ENCODE measurements at regions not wholly inside any gene's neighbourhood (a gene's known extent, or its start where the extent isn't known, plus 50 kb on each side); places are given as distances from the start of the nearest gene placed in this dataset.

DNA sequence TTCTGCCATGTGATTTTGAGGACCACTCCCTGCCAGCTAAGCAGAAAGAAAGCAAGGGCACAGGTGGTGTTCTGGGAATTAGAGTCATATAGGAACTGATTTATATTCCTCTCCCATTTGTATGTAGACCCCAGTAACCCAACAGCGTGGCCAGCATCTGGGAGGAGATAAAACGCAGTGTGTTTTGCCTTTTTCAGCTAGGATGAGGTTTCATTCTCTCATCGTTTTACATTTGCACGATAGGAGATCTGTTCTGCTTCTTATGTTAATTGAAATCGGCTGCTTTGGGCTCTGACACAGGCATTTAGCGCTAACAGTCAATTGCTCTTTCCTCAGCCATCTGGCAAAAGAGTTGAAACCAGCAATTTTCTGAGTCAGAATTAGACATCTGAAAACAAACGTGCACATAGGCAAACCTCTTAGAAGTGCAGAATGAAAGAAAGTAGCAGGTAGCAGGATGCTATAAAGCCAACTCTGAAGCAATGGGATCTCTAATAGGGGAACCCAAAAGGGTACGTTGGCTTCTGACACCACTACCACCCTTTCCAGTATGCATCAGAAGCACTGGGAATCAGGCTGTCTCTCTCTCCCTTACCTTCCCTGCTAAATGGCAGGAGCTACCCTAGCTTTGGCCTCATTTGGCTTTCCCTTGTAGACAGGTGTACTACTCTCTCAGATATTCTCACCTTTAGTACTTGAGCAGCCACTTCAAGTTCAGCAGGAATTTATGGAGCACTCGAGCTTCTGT, 219.1 kb downstream of the PHLDA1 start:
- TF ChIP-seq, protein P1, sequence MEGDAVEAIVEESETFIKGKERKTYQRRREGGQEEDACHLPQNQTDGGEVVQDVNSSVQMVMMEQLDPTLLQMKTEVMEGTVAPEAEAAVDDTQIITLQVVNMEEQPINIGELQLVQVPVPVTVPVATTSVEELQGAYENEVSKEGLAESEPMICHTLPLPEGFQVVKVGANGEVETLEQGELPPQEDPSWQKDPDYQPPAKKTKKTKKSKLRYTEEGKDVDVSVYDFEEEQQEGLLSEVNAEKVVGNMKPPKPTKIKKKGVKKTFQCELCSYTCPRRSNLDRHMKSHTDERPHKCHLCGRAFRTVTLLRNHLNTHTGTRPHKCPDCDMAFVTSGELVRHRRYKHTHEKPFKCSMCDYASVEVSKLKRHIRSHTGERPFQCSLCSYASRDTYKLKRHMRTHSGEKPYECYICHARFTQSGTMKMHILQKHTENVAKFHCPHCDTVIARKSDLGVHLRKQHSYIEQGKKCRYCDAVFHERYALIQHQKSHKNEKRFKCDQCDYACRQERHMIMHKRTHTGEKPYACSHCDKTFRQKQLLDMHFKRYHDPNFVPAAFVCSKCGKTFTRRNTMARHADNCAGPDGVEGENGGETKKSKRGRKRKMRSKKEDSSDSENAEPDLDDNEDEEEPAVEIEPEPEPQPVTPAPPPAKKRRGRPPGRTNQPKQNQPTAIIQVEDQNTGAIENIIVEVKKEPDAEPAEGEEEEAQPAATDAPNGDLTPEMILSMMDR (IDR thresholded peaks at IDR 0.05), result no peak
- ChIA-PET POLR2A (no interaction called here), CTCF (interaction anchor here (1.0 kb wide), 1 partner anchor 286 kb away, joined by 3 read pairs; no protein-coding TSS in a partner anchor)
- no peaks in the 10 kb centered on the region for H3K27me3 Mint-ChIP-seq
- no peak overlapping the region for H3K4me3 Mint-ChIP-seq
- H3K4me1 Mint-ChIP-seq, result peaks cover 13% of the 10 kb centered on the region
- H3K9me3 Mint-ChIP-seq, result peaks cover 2% of the 10 kb centered on the region
- ATAC-seq (ENCODE audit: low read depth), result no peak
- no peak overlapping the region for H3K27ac Mint-ChIP-seq
- no peak for DNase-seq
- intact Hi-C loops (cut with micrococcal nuclease), result loop anchor here (5.0 kb wide), 1 partner anchor 775 kb away; no protein-coding TSS in a partner anchor
- no peaks in the 10 kb centered on the region for H3K36me3 Mint-ChIP-seq (ENCODE audit: low read depth)

GRCh38 chr12:75809746-75810145, 221.8 kb downstream of the PHLDA1 start:
- no peak overlapping the region for H3K4me3 Mint-ChIP-seq
- peaks cover 3% of the 10 kb centered on the region for H3K4me1 Mint-ChIP-seq
- DNase-seq (no peak), ATAC-seq (ENCODE audit: low read depth) (no peak)
- TF ChIP-seq, protein P1 (IDR thresholded peaks at IDR 0.05), result no peak
- H3K36me3 Mint-ChIP-seq (ENCODE audit: low read depth), result no peaks in the 10 kb centered on the region
- CTCF ChIA-PET, result no interaction called here
- H3K9me3 Mint-ChIP-seq, result peaks cover 5% of the 10 kb centered on the region
- no peaks in the 10 kb centered on the region for H3K27me3 Mint-ChIP-seq
- POLR2A ChIA-PET, result no interaction called here
- H3K27ac Mint-ChIP-seq, result no peak overlapping the region
- intact Hi-C loops (cut with micrococcal nuclease), result loop anchor here (5.0 kb wide), 1 partner anchor 778 kb away; no protein-coding TSS in a partner anchor

GRCh38 chr12:75807494-75807893, 224.1 kb downstream of the PHLDA1 start:
- Mint-ChIP-seq H3K4me1 (peaks cover 2% of the 10 kb centered on the region), H3K27ac (no peak overlapping the region), H3K9me3 (peaks cover 5% of the 10 kb centered on the region), H3K27me3 (no peaks in the 10 kb centered on the region), H3K36me3 (ENCODE audit: low read depth) (no peaks in the 10 kb centered on the region), H3K4me3 (no peak overlapping the region)
- ChIA-PET CTCF (no interaction called here), POLR2A (interaction anchor here (0.5 kb wide), 1 partner anchor 182 kb away, joined by 8 read pairs; no protein-coding TSS in a partner anchor)
- TF ChIP-seq, protein P1 (IDR thresholded peaks at IDR 0.05), result no peak
- DNase-seq (no peak), ATAC-seq (ENCODE audit: low read depth) (no peak)
- intact Hi-C loops (cut with micrococcal nuclease), result no loop called here

DNA sequence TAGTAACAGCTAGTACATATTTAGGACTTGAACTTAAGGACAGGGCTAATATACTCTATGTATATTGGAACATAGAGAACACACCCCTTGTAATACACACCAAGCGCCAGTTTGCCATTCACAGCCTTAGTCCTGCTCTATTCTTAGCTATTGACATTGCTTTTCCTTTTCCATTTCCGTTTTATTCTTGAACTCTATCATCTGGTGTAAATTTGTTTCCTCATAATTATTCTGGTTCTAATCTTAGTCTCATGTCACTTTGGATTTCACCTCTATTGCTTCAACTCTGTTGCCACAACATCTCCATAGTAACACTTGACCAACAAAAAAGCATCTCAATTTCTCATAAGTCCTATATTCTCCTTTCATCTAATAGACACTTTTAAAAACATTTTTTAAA, 225.7 kb downstream of the PHLDA1 start:
- Mint-ChIP-seq H3K27me3 (peaks cover 6% of the 10 kb centered on the region), H3K36me3 (ENCODE audit: low read depth) (no peaks in the 10 kb centered on the region), H3K27ac (no peak overlapping the region), H3K9me3 (peaks cover 5% of the 10 kb centered on the region), H3K4me3 (no peak overlapping the region), H3K4me1 (no peaks in the 10 kb centered on the region)
- no peak for DNase-seq
- ATAC-seq (ENCODE audit: low read depth), result no peak
- TF ChIP-seq, protein P1 (IDR thresholded peaks at IDR 0.05), result no peak
- intact Hi-C loops (cut with micrococcal nuclease), result no loop called here
- ChIA-PET POLR2A (no interaction called here), CTCF (no interaction called here)

GRCh38 chr12:75805320-75805719, 226.3 kb downstream of the PHLDA1 start:
- Mint-ChIP-seq H3K4me1 (no peaks in the 10 kb centered on the region), H3K27me3 (peaks cover 6% of the 10 kb centered on the region), H3K27ac (no peak overlapping the region), H3K9me3 (peaks cover 5% of the 10 kb centered on the region), H3K4me3 (no peak overlapping the region), H3K36me3 (ENCODE audit: low read depth) (no peaks in the 10 kb centered on the region)
- intact Hi-C loops (cut with micrococcal nuclease), result no loop called here
- ChIA-PET CTCF (no interaction called here), POLR2A (no interaction called here)
- ATAC-seq (ENCODE audit: low read depth) (no peak), DNase-seq (no peak)
- TF ChIP-seq, protein P1 (IDR thresholded peaks at IDR 0.05), result no peak
